Activated T-helper 2 cell treated with anti-CD3 and anti-CD28 coated beads, Interferon-gamma antibody, Interleukin-2, Interleukin-4, amounts not matched to agents 10 μg/mL and 5 μg/mL and 100 μg/mL, durations not matched to agents 14 hours and 24 hours and 36 hours (primary cell): ENCODE measurements at regions not wholly inside any gene's neighbourhood (a gene's known extent, or its start where the extent isn't known, plus 50 kb on each side); places are given as distances from the start of the nearest gene placed in this dataset.

Source experiments
- DNase-seq: peaks from one replicate; pipeline ENCODE4 v3.0.0; 2021; ENCODE audit warnings: low spot score
- H3K27ac Mint-ChIP-seq: one replicate; pipeline ENCODE4 v1.8.0; 2021; ENCODE audit warnings: mixed read lengths
- H3K27me3 Mint-ChIP-seq: one replicate; pipeline ENCODE4 v1.8.0; 2021; ENCODE audit warnings: low read depth, mixed read lengths
- H3K36me3 Mint-ChIP-seq: one replicate; pipeline ENCODE4 v1.8.0; 2021; ENCODE audit warnings: low read depth, mixed read lengths
- H3K4me1 Mint-ChIP-seq: one replicate; pipeline ENCODE4 v1.8.0; 2021; ENCODE audit warnings: low read depth, mixed read lengths
- H3K4me3 Mint-ChIP-seq: one replicate; pipeline ENCODE4 v1.8.0; 2021; ENCODE audit warnings: low read depth, mild to moderate bottlenecking, moderate library complexity, mixed read lengths
- H3K9me3 Mint-ChIP-seq: one replicate; pipeline ENCODE4 v1.8.0; 2021; ENCODE audit warnings: mixed read lengths
- intact Hi-C: fragments of 100-400 bp; cut with micrococcal nuclease; formaldehyde crosslinking; loops from one replicate; pipeline ENCODE4 v1.15.1; 2023

DNA sequence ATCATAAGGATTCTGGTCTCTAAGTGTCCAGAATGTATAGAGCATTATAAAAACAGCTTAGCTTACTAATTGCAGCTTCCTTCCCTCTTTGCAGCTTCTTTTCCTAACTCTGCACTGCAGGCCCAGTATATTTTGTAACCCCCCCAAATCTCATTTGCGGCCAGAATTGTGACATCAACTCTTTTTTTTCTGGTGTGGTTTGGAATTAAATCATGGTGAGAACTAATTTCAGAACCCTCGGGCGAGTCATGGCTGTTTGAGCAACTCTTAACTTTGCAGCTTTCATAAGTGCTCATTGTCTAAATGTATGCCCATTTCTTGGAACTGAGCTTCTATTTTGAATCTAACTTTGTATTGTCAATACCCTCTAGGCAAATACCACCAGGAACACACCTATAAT, 187.4 kb downstream of the CYYR1 start:
- no peak overlapping the region for H3K4me3 Mint-ChIP-seq
- peaks cover 16% of the 10 kb centered on the region for H3K9me3 Mint-ChIP-seq
- peaks cover 2% of the 10 kb centered on the region for H3K4me1 Mint-ChIP-seq
- DNase-seq: no peak
- no peaks in the 10 kb centered on the region for H3K27me3 Mint-ChIP-seq
- H3K27ac Mint-ChIP-seq: no peak overlapping the region
- no peaks in the 10 kb centered on the region for H3K36me3 Mint-ChIP-seq
- intact Hi-C loops: no loop called here

DNA sequence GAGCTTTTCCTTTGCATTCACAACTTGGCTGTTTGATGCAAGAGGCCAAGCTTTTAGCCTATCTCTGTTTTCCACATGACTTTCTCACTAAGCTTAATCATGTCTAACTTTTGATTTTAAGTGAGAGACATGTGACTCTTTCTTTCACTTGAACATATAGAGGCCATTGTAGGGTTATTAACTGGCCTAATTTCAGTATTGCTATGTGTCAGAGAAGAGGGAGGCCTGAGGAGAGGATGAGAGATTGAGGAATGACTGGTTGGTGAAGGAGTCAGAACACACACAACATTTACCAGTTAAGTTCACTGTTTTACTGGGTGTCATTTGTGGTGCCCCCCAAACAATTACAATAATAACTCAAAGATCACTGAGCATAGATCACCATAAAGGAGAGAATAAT, 193.5 kb downstream of the CYYR1 start:
- no peak overlapping the region for H3K4me3 Mint-ChIP-seq
- H3K9me3 Mint-ChIP-seq: peaks cover 6% of the 10 kb centered on the region
- no peak overlapping the region for H3K27ac Mint-ChIP-seq
- no peak for DNase-seq
- H3K36me3 Mint-ChIP-seq: no peaks in the 10 kb centered on the region
- H3K4me1 Mint-ChIP-seq: no peaks in the 10 kb centered on the region
- H3K27me3 Mint-ChIP-seq: no peaks in the 10 kb centered on the region
- intact Hi-C loops: loop anchor here (1.0 kb wide), 1 partner anchor 42 kb away; no protein-coding TSS in a partner anchor

DNA sequence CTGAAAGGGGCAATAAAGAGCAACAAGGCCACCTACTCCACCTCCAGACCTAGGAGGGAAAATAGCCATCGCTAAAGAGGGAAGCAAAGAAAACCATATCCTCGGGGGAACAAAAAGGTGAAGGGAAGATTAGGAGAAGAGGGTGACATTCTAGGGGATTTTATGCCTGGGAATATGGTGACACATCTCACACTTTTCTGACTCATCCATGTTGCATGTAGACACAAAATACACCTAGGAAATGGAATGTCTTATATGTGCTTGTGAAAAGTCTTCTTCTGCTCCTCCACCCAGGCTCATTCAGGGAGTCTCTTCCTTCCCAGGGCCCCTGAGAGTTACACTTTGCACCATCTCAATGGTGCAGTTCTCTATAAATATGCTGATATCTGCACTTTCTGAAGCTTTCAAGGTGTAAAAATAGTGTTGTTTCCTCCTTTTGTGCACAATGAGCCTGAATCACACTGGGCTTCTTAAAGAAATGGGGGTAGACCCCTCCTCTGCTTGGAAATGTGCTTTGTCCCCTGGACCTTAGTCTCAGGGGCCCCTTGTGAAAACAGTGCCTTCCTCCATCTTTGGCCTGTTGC, 195.9 kb downstream of the CYYR1 start:
- intact Hi-C loops: no loop called here
- Mint-ChIP-seq H3K27me3 (no peaks in the 10 kb centered on the region), H3K4me3 (no peak overlapping the region), H3K9me3 (peaks cover 8% of the 10 kb centered on the region), H3K4me1 (no peaks in the 10 kb centered on the region), H3K27ac (no peak overlapping the region), H3K36me3 (no peaks in the 10 kb centered on the region)
- no peak for DNase-seq

DNA sequence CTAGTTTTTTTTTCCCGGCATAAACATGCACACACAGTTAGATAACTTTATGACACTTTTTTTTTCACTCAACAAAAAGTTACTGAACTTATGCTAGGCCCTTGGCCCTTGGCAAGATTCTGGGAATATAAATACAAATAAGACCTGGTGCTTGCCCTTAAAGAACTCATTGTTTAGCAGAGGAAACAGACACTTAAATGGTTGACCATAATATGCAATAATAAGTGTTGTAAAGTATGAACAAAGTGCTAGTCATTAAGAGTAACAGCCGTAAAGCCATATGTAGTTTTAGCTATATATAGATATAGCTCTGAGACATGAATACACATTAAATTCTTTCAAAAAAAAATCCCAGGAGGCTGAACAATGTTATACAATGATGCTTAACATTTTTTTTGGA, 198.3 kb downstream of the CYYR1 start:
- H3K4me1 Mint-ChIP-seq: no peaks in the 10 kb centered on the region
- intact Hi-C loops: no loop called here
- H3K4me3 Mint-ChIP-seq: no peak overlapping the region
- H3K27me3 Mint-ChIP-seq: no peaks in the 10 kb centered on the region
- H3K9me3 Mint-ChIP-seq: peaks cover 8% of the 10 kb centered on the region
- no peak overlapping the region for H3K27ac Mint-ChIP-seq
- H3K36me3 Mint-ChIP-seq: no peaks in the 10 kb centered on the region
- no peak for DNase-seq

DNA sequence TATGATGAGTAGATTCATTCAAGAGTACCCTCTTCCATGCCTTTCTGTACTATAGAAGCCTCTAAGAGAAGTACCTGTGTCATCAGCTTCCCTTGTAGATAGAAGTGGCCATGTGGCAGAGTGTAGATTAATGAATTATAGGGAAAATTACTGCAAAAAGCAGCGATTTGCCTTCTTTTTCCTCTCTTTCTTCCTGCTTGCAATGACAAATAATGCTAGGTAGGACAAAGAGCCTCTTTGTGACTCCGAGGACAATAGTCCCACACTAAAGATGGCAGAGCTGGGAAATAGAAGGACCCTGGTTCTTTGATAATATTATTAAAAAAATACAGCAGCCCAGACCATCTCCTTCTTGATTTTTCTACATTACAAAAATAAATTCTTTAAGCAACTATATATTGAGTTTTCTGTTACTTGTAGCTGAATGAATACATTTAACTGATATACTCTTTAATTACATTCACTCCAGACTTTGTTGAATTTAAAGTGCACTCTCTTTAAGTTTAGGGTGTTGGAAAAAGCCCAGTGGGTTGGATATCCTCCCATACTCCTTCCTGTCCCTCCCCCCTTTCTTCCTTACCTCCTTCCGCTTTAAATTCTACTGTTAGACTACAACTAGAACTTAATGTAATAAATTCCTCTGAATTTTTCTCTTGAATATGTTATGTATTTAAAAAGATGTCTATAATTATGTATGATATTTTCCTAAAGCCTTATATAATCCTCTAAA, 198.2 kb upstream of the APP start:
- Mint-ChIP-seq H3K4me3 (no peak overlapping the region), H3K9me3 (no peaks in the 10 kb centered on the region), H3K27me3 (no peaks in the 10 kb centered on the region), H3K27ac (no peak overlapping the region), H3K4me1 (no peaks in the 10 kb centered on the region), H3K36me3 (no peaks in the 10 kb centered on the region)
- DNase-seq: no peak
- intact Hi-C loops: no loop called here

- no peaks in the 10 kb centered on the region for H3K36me3 Mint-ChIP-seq
- no peak for DNase-seq
- no peaks in the 10 kb centered on the region for H3K4me1 Mint-ChIP-seq
- H3K4me3 Mint-ChIP-seq: no peak overlapping the region
- no peaks in the 10 kb centered on the region for H3K9me3 Mint-ChIP-seq
- intact Hi-C loops: no loop called here
- no peak overlapping the region for H3K27ac Mint-ChIP-seq
- no peaks in the 10 kb centered on the region for H3K27me3 Mint-ChIP-seq
These were observed 196.2 kb upstream of the APP start for GRCh38 chr21:26366781-26367180.

DNA sequence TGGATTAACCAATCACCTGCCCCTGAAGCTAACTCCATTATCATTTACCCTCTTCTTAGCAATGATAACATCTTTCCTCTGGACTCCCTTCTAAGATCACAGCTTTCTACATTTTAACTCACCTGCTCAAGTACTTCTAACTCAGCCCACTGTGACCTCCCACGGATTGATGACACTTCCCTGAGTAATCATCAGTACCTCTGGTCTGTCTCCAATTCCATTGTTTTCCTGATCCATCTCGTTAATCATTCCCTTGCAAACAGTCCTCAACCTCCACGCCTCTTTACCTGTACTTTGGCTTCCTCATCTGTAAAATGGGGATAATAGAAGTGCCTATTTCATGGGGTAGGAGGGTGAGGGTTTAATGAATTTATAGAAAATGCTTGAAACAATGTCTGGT, 195.3 kb upstream of the APP start:
- DNase-seq: no peak
- Mint-ChIP-seq H3K36me3 (no peaks in the 10 kb centered on the region), H3K27me3 (no peaks in the 10 kb centered on the region), H3K4me3 (no peak overlapping the region), H3K9me3 (no peaks in the 10 kb centered on the region), H3K27ac (no peak overlapping the region), H3K4me1 (no peaks in the 10 kb centered on the region)
- intact Hi-C loops: no loop called here

GRCh38 chr21:26351661-26352060, 181.1 kb upstream of the APP start:
- Mint-ChIP-seq H3K27ac (no peak overlapping the region), H3K36me3 (no peaks in the 10 kb centered on the region), H3K4me3 (no peak overlapping the region), H3K4me1 (no peaks in the 10 kb centered on the region), H3K27me3 (no peaks in the 10 kb centered on the region), H3K9me3 (peaks cover 12% of the 10 kb centered on the region)
- intact Hi-C loops: no loop called here
- no peak for DNase-seq

DNA sequence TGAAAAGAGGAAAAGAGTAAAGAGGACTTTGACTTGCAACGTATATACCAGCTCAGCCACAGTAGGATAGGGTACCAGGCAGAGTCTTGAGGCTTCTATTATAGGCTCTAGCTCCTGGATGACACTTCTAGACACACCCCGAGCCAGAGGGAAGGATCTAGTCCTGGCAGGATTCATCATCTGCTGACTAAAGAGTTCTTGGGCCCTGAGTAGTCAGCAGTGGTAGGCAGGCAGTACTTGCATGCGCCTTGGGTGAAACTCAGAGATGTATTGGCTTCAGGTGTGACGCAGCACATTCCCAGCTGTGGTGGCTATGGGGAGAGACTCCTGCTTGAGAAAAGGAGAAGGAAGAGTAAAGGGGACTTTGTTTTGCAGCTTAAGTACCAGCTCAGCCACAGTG, 162.3 kb upstream of the APP start:
- Mint-ChIP-seq H3K9me3 (no peaks in the 10 kb centered on the region), H3K36me3 (no peaks in the 10 kb centered on the region), H3K4me3 (no peak overlapping the region), H3K4me1 (no peaks in the 10 kb centered on the region), H3K27me3 (no peaks in the 10 kb centered on the region), H3K27ac (no peak overlapping the region)
- intact Hi-C loops: no loop called here
- DNase-seq: no peak

DNA sequence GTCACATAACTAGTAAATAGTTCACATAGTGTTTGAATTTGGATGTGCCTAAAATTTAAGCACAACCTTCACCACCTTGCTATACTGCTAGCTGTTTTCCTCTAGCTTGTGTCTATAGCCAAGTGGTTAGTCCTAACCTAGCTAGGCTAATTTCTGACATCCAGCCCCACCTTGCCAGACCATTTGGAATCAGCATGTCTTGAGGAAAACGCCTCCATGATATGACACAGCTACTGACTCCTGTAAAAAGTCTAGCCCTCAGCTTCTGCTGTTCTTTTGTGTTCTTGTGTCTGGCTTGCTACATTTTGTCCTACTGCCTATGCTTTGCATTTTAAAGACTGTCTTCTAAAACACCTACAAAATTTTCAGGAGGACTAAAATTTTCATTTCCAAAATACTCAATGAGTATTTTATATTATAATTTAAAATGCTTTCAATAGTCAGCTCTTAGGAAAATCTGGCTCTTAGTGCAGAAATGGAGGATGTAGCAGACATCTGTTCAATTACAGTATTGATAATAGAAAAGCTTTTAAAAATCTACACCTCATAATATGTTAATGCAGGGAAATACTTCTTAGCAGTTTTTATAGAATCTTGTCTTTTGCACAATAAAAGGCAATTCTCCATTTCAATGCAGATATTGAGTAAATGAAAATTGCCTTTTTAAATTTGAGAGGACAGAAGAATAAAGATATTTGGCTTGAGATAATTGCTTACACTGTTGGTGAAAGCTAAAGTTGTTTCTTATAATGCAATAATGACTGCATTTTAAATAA, 160.8 kb upstream of the APP start:
- Mint-ChIP-seq H3K27ac (no peak overlapping the region), H3K9me3 (no peaks in the 10 kb centered on the region), H3K27me3 (no peaks in the 10 kb centered on the region), H3K4me3 (no peak overlapping the region), H3K4me1 (no peaks in the 10 kb centered on the region), H3K36me3 (no peaks in the 10 kb centered on the region)
- intact Hi-C loops: no loop called here
- no peak for DNase-seq

- Mint-ChIP-seq H3K27ac (no peak overlapping the region), H3K36me3 (no peaks in the 10 kb centered on the region), H3K4me3 (no peak overlapping the region), H3K4me1 (no peaks in the 10 kb centered on the region), H3K9me3 (peaks cover 4% of the 10 kb centered on the region), H3K27me3 (no peaks in the 10 kb centered on the region)
- intact Hi-C loops: no loop called here
- DNase-seq: no peak
These were observed 150.0 kb upstream of the APP start for GRCh38 chr21:26320596-26320995.

DNA sequence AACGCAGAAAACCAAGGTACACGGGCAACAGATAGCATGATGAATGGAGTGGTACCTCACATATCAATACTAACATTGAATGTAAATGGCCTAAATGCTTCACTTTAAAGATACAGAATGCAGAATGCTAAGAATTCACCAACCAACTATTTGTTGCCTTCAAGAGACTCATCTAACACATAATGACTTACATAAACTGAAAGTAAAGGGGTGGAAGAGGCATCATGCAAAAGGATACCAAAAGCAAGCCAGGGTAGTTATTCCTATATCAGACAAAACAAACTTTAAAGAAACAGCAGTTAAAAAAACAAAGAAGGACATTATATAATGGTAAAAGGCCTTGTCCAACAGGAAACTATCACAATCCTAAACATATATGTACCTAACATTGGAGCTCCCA, 137.1 kb upstream of the APP start:
- Mint-ChIP-seq H3K4me1 (peaks cover 5% of the 10 kb centered on the region), H3K9me3 (peaks cover 29% of the 10 kb centered on the region), H3K36me3 (no peaks in the 10 kb centered on the region), H3K27ac (peak overlapping the region; percentile 4), H3K4me3 (no peak overlapping the region), H3K27me3 (no peaks in the 10 kb centered on the region)
- intact Hi-C loops: loop anchor here (5.0 kb wide), 1 partner anchor 170 kb away; no protein-coding TSS in a partner anchor
- DNase-seq: no peak

GRCh38 chr21:26297851-26298250, 127.3 kb upstream of the APP start:
- no peak overlapping the region for H3K27ac Mint-ChIP-seq
- no peak overlapping the region for H3K4me3 Mint-ChIP-seq
- DNase-seq: no peak
- H3K4me1 Mint-ChIP-seq: no peaks in the 10 kb centered on the region
- H3K27me3 Mint-ChIP-seq: no peaks in the 10 kb centered on the region
- H3K9me3 Mint-ChIP-seq: peaks cover 29% of the 10 kb centered on the region
- no peaks in the 10 kb centered on the region for H3K36me3 Mint-ChIP-seq
- intact Hi-C loops: no loop called here
